ENCODE measurements at regions not wholly inside any gene's neighbourhood (a gene's known extent, or its start where the extent isn't known, plus 50 kb on each side); places are given as distances from the start of the nearest gene placed in this dataset.

DNA sequence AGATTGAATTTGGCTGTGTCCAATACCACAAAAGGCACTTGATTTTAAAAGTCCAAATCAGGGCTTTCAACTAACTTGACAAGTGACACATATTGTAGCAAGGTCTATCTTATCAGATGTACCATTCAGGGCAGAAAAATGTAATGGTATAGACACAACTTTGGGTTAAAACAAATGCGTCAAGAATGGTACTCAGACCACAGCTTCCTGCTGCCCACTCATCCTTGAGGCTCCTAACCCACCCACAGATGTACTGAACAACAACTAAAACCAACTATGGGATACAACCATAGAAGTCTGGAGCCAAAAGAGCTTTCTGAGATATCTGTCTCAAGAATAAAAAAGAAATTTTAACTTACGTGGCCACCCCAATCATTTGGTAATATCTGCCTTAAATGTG is 105.2 kb downstream of the RBM43 start:
- no peak for DNase-seq (ENCODE audit: low spot score)

DNA sequence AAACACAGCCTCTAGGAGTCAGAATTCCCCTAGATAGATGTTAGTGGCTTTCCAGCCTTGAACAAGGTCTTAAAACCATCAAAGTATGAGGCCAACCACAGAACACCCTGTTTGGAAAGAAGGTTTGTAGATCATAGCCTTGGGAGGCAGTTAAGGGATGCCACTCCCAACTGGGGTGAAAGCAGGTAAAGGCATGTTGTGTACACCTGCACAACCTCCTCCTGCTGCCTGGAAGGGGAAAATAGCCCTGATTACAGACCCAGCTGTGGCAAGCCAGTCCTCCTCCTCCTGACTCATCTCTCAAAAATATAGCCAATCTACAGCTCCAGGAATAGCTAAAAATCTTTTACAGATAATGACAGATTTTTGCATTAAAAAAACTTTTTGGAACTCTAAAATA is 108.1 kb downstream of the RBM43 start:
- DNase-seq (ENCODE audit: low spot score): no peak

DNA sequence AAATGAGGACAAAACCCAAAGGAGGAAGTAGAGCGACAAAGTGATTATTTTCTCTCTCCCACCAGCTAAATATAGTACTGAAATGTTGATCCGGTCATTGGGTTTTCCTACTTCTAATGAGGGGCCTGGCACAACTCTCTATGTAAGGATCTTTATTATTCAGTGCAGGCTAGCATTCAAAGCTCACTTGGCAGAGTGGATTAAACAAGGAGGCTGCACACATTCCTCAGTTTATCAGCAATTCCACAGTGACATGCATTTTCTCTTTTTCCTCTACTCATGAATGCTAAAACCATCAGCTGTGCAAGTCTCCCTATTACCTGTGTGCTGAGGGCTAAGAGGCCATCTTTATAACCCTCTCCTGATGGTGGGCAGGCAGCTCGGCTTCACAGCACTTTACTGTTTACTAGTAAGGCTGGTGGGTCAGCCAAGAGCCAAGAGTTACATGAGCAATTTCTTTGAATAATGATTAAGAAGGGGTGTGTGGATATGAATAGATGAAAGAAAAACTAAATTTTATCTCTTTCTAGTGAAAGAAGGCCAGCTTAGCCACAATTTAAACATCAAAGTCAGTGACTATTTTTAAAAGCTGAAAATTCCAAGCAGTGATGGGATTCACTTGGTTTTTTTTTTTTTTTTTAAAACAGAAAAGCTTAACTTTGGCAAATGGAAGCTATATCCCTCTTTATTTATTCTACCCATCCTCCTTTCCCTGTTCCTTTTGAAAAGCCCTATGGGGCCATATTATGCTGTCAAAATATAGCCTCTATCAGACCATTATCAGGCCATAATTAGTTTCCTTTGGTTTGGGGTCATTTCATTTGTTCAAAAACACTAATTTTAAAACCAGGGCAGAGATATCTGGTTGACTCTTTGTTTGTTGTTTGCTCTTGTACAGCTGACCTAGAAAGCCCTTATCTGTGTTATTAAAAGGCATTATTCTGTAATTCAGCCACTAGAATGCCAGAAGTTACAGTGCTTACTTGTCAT is 111.0 kb downstream of the RBM43 start:
- no peak for DNase-seq (ENCODE audit: low spot score)

DNA sequence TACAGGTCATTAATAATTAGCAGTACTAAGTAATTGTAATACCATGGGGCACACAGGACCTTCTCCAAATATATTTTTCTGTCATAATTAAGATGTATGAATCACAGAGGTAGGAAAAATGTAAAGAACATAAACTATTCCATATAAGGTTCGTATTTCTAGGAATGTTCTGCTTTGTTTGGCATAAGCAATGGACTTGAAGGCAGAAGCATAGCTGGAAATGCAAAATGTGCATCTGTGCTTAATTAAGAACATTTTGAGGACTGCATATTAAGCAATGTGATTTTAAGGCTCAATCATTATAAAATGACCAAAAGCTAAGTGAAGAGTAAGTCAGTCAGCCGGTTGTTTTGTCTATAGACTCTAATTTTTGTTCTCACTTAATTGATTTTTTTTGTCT is 123.2 kb downstream of the RBM43 start:
- DNase-seq (ENCODE audit: low spot score): no peak

DNA sequence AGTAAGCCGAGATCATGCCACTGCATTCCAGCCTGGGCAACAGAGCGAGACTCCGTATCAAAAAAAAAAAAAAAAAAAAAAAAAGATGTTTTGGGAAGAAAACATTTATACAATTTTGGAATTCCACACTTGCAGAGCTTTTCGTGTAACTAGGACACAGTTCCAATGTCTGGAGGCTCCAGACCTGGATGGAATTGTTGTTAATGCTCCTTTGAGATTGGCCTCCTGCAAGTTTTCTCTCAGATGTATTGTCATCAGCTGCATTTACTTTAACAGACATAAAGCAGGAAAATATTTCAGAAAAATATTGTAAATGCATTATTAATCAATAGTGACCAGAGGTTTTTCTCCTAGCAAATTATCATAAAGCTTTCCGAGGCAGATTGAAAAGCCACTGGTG is 124.1 kb downstream of the RBM43 start:
- DNase-seq (ENCODE audit: low spot score): no peak

DNA sequence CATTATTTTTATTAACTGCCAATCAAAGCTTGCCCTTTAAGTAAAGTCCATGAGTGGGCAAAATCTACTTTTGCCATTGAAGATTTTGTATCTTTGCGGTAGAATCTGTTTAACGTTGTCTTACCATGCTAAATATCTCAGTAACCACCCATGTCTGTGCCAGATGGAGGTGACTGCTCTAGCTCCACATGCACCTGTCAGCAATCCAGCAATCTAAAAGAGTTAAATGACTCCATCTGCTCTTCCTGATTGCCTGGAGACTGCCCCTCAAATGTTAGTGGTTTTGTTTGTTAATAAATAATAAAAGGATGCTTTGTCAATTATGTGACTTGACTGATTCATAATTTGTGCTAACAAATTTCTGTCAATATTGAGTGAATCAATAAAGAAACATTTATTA is 141.7 kb downstream of the RBM43 start:
- DNase-seq (ENCODE audit: low spot score): no peak

DNA sequence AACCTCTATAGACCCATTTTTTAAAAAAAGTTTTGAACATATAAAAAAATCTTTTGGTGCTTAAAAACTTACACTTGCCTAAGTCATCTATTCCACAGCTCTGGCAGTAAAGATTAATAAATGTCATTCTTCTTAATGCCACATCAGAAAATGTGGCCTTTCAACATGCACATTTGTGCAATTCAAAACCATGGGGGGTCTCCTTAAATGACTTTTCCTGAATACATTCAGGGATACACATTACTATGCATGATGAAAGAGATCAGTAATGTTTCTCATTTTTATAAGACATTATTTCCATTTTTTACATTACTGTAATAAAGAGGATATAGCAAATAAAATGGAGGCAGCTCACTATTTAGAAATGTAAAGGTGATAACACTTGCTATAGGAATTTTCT is 142.3 kb downstream of the RBM43 start:
- no peak for DNase-seq (ENCODE audit: low spot score)

DNA sequence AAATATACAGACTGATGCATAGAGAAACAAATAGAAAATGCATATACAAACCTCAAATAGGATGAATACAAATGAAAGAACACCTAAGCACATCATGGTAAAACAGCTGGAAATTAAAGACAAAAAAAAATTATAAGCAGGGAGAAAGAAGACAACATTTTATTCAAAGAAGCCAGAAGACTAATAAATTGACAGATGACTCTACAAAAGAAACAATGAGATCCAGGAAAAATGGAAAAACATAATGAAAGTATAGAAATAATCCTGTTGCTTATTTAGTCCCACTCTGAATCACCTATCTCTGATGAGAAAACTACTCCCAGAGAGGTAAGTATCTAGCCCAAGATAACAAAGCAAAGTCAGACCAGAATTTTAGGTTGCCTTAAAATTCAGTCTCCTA is 143.4 kb downstream of the RBM43 start:
- DNase-seq (ENCODE audit: low spot score): no peak

DNA sequence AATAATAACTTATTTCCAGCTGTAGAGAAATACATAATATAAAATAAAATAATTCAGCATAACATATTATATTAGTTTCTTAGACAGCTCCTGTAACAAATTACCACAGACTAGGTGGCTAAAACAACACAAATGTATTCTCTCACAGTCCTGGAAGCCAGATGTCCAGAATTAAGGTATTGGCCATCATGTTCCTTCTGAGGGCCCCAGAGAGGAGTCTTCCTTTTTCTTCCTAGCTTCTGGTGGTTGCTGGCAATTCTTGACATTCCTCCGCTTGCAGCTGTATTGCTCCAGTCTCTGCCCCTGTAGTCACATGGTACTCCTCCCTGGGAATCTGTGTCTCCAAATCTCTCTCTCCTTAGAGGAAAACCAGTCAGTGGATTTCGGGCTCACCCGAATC is 146.8 kb downstream of the RBM43 start:
- DNase-seq (ENCODE audit: low spot score): no peak

DNA sequence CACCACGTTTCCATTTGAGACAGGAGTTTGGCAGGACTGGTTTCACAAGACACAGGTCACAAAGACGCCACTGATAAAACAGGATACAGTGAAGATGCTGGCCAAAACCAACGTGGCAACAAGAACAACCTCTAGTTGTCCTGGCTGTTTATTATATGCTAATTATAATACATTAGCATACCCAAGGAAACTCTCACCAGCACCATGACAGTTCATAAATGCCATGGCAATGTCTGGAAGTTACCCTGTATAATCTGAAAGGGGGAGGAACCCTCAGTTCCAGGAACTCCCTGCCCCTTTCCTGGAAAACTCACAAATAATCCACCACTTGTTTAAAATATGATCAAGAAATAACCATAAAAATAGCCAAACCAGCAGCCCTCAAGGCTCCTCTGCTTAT is 148.3 kb downstream of the RBM43 start:
- DNase-seq (ENCODE audit: low spot score): no peak

DNA sequence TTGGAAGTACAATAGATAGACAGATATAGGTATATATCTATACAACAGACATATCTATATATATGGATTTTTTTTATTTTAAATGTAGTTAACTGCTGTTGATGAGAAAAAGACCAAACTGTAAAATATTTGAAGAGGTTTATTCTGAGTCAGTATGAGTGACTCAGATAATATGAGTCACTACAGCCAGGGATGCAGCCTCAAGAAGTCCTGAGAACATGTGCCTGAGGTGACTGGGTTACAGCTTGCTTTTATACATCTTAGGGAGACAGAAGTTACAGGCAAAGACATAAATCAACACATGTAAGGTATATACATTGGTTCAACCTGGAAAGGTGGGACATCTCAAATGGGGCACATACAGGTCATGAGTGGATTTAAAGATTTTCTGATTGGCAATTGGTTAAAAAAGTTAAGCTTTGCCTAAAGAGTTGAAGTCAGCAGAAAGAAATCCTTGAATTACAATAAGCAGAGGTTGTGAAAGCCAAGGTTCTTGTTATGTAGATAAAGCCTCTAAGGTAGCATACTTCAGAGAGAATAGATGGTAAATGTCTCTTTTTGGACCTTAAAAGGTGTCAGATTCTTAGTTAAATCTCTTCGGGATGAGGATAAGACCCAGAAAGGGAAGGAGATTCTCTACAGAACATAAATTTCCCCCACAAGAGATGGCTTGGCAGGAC is 149.9 kb downstream of the RBM43 start:
- no peak for DNase-seq (ENCODE audit: low spot score)

DNA sequence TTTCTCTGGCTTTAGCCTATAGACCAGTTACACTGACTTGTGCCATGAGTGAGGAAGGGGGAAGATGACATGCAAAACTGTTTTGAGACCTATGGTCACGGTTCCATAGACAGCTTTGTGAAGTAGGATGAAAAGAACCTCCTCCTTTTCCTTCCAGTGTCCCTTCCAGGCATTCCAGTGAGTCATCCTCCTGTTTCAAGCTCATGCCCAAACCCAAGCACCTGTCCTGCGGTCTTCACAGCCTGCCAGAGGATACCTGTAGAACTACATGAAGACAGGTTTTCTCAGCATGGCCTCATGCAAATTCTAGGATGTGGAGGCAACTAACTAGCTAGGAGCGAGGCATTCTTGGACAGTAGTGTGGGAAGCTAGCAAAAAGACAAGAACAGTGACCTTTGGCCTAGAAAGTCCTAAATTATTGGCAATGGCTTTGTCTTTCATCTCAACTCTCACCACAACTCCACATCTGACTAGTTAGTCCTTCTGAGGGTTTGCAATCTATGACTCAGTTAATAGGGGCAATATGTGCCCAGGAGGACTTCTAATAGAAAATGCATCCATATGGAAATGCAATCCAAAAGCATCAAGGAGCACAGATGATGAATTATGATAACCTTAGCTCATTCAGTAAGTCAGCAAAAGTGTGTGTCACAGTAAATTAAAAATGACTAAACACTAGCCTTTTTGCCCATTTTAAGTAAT is 154.7 kb downstream of the RBM43 start:
- DNase-seq (ENCODE audit: low spot score): no peak

DNA sequence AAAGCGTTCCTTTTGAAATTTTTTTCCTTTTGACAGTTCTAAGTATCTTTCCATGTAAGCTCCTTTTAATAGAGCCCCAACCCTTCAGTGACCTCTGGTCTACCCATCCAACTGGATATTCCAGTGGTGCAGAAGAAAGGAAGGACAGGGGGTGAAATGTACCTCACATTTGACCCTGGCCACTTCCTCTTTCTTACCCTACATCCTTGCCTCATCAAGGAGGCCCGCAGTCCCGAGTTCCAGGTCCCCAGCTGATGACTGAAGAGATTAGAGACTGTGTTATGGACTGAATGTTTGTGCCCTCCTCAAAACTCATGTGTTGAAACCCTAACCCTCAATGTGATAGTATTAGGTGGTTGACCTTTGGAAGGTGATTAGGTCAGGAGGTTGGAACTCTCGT is 158.1 kb downstream of the RBM43 start:
- DNase-seq (ENCODE audit: low spot score): no peak

DNA sequence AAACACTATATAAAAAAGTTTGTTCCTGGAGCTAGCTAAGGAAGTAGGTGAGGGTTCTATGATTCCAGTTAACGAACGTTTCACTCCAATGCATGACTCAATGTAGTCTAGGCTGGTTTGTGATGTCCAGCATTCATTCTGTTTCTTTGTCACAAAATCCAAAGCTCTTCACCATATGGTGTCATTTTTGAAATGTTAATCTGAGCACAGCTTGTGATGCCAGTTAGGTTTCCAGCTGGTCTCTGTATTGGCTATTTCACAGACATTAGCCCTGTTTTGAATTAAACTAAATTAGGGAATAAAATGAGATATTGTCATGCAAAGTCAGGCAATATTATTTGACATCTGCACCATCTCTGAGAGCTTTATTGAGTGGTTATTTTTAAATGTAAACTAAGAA is 159.4 kb downstream of the RBM43 start:
- DNase-seq (ENCODE audit: low spot score): no peak

DNA sequence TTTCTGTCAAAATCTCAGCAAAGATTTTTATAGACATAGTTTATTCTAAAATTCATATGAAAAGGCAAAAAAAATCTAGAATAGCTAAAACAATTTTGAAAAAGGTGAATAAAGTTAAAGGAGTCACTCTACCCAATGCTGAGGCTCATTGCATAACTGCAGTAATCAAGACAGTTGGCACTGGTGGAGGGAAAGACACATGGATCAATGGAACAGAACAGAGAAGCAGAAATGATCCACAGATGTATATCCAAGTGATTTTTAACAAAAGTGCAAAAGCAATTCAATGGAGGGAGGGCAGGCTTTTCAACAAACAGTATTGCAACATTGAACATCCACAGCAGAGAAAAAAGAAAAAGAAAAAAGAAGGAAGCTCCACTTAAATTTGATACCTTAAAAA is 162.8 kb downstream of the RBM43 start:
- DNase-seq (ENCODE audit: low spot score): no peak

DNA sequence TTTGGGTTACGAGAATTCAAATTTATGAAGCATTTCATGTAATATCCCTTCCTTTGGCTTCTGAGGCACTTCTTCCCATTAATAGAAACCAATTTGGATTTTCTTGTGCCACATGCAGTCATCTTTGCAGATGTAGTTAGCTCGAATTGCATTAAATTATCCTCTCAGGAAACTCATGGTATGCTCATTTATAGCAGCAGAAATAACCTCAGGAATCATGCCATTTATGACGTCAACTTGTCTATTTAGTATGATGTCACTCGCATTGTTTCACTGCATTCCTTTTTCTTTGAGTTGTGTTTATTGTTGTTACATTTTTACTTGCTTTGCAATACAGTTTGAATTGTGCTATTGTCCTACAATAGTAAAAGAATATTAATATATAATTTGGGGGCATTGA is 163.8 kb downstream of the RBM43 start:
- no peak for DNase-seq (ENCODE audit: low spot score)

DNA sequence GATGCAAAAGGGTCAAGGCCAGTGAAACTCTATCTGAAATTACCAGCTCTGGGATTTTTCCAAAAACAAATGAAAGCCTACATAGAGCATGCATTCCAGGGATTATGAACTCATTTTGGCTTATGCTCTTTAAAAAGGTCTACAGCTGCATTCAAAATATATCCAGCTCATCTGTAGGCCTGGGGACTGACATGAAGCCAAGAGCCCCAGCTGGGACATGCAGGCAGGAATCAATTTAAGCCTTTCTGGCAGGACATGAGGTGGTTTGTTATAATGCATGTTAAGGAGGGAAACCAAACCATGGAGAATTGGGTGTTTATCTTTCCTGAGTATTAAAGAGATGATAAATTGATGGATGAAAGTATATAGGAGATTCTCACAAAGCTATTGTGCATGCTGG is 164.5 kb downstream of the RBM43 start:
- no peak for DNase-seq (ENCODE audit: low spot score)

DNA sequence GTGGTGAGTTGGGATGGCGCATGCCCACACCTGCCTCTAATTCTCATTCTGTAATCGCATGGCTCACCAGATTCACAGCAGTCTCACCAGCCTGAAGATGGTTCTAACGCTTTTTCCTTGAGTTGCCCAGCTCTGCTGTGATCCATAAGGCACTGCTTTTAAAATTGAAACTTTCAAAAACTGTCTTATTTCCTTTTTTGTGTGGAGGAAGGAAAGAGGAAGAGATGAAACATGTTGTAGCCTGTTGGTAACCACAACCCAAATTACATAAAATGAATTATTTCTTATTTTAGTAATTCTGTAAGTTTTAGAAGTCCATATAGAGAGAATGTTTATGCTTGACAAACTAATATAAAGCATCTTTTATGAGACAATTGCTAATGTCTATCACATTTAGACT is 165.4 kb downstream of the RBM43 start:
- no peak for DNase-seq (ENCODE audit: low spot score)

DNA sequence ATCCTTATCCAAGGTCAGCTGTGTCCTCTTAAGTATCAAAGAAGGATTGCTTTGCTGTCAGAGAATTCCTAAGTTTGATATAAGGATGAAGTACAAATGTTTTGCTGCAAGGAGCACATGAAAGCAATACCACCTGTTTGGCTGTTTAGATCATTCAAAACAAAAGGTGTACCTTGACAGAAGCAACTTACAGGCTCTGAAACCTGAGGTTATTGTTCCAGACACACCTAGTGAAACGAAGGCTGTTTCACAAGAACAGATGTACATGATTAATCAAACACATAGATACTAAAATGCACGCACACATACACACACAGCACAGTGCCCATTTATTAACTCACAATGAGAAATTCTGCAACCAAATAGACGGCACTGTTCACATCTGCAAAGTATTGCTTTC is 166.2 kb downstream of the RBM43 start:
- DNase-seq (ENCODE audit: low spot score): no peak

DNA sequence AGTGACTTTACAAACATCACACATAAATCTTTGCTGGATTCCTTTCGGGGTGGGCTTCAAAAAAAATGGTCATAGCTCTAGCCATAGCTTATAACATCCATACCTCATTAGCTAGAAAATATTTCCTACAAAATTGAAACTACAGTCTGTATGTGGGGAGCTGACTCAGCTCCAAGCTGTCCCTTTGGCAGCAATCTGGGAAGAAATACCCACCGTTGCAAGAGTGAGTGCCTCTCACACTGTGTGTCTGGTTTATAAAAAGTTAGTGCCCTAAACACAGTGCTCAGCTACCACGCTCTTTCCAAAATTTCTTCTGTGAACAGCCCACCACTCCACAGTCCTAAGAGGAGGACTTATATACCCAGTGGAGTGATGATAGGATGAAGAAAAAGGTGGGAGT is 170.1 kb downstream of the RBM43 start:
- no peak for DNase-seq (ENCODE audit: low spot score)

DNA sequence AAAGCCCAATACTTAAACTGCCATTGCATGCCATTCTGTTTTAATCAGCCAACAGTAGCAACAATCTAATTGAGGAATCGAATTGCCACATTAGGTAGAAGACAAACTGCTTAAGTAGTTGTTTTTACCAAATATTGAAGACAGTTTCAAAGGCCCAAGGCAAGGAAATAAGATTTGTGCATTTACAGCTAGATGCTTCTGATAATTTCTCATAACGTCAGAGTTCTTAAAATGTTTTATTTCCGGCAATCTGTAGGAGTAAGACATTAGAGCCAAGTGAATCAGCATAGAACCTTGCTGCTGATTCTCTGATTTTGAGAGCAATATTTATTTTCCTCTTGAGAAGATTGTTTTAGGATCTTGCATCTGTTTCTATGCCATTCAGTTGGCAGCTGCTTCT is 174.3 kb downstream of the RBM43 start:
- no peak for DNase-seq (ENCODE audit: low spot score)

DNA sequence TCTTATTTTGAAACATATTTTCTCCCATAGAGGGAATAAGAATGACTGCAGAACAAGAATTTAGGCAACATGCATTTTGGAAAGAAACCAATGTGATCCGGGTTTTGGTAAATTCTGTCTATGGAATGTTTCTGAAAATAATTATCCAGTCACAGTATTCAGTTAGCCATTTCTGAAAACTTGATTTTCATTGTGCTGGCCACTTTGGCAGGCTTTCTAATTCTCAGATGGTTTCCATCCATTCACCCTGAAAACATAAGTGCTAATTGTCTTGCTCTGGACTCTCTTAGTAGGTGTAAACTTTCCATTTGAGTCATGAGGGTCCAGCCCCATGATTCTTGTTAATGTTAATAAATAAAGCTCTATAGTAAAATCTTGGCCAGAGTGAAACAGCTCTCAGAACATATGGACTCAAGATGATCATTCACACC is 176.5 kb downstream of the RBM43 start:
- no peak for DNase-seq (ENCODE audit: low spot score)
